SU-DHL-6 (cell line): ENCODE measurements at regions not wholly inside any gene's neighbourhood (a gene's known extent, or its start where the extent isn't known, plus 50 kb on each side); places are given as distances from the start of the nearest gene placed in this dataset.

ENCODE experiments used
- H2AFZ ChIP-seq: fragments of 200-600 bp; sonication (generic); 2 replicates; pipeline ENCODE4 v1.6.1; 2014; ENCODE audit warnings: low read depth, mild to moderate bottlenecking, moderate library complexity, mixed read lengths, antibody characterized with exemption, low read length; ENCODE audit not compliant: severe bottlenecking
- H3F3A ChIP-seq: fragments of 200-600 bp; shearing (Covaris generic); 2 replicates; pipeline ENCODE4 v1.6.0; 2016; ENCODE audit warnings: antibody characterized with exemption, mild to moderate bottlenecking; ENCODE audit not compliant: insufficient read depth
- H3K27ac ChIP-seq: fragments of 200-600 bp; sonication (generic); 2 replicates; pipeline ENCODE4 v1.5.1; 2016; ENCODE audit warnings: low read depth, mild to moderate bottlenecking, low read length, moderate library complexity, mixed read lengths
- H3K27me3 ChIP-seq: fragments of 200-600 bp; sonication (generic), shearing (Covaris generic); 2 replicates; pipeline ENCODE4 v1.6.0; 2014; ENCODE audit warnings: mild to moderate bottlenecking, low read length
- H3K36me3 ChIP-seq: fragments of 200-600 bp; sonication (generic); 2 replicates; pipeline ENCODE4 v1.6.1; 2014; ENCODE audit warnings: mild to moderate bottlenecking, low read length, mixed read lengths
- H3K4me2 ChIP-seq: fragments of 300-600, 200-600 bp; shearing (Covaris generic), sonication (generic); 2 replicates; pipeline ENCODE4 v1.6.0; 2014; ENCODE audit warnings: low read length, low read depth, mild to moderate bottlenecking; ENCODE audit not compliant: poor library complexity, severe bottlenecking
- H3K4me3 ChIP-seq: fragments of 200-600 bp; sonication (generic); 2 replicates; pipeline ENCODE4 v1.5.1; 2014; ENCODE audit warnings: antibody characterized with exemption, low read length, mild to moderate bottlenecking, mixed read lengths; ENCODE audit not compliant: insufficient read depth, poor library complexity, severe bottlenecking
- H3K79me2 ChIP-seq: fragments of 200-600 bp; sonication (generic); 2 replicates; pipeline ENCODE4 v1.6.1; 2014; ENCODE audit warnings: mild to moderate bottlenecking, low read length, moderate library complexity; ENCODE audit not compliant: insufficient read depth
- H3K9ac ChIP-seq: fragments of 200-600 bp; sonication (generic); 2 replicates; pipeline ENCODE4 v1.7.0; 2014; ENCODE audit warnings: mild to moderate bottlenecking, low read length
- H3K9me2 ChIP-seq: fragments of 200-600 bp; sonication (generic); replicated peaks from 2 replicates; pipeline ENCODE4 v1.6.1; 2014; ENCODE audit warnings: low read length; ENCODE audit not compliant: insufficient read depth
- H3K9me3 ChIP-seq: fragments of 200-600 bp; sonication (generic); 2 replicates; pipeline ENCODE4 v1.6.1; 2014; ENCODE audit warnings: low read length, mixed read lengths; ENCODE audit not compliant: insufficient read depth
- H4K20me1 ChIP-seq: fragments of 200-600 bp; sonication (generic); 2 replicates; pipeline ENCODE4 v1.6.1; 2014; ENCODE audit warnings: low read depth, mild to moderate bottlenecking, antibody characterized with exemption, low read length, moderate library complexity, mixed read lengths
- CTCF ChIP-seq: fragments of 200-600 bp; sonication (generic); IDR thresholded peaks from one replicate; pipeline ENCODE4 v1.5.1; 2017; ENCODE audit warnings: antibody characterized with exemption, mild to moderate bottlenecking, low read length, moderate library complexity; ENCODE audit not compliant: insufficient read depth, poor library complexity, severe bottlenecking
- EZH2phosphoT487 ChIP-seq: fragments of 200-600 bp; sonication (generic), shearing (Covaris generic); conservative IDR thresholded peaks from 2 replicates; pipeline ENCODE4 v1.6.1; 2018; ENCODE audit warnings: mild to moderate bottlenecking, antibody characterized with exemption, low read length, moderate library complexity, mixed read lengths

DNA sequence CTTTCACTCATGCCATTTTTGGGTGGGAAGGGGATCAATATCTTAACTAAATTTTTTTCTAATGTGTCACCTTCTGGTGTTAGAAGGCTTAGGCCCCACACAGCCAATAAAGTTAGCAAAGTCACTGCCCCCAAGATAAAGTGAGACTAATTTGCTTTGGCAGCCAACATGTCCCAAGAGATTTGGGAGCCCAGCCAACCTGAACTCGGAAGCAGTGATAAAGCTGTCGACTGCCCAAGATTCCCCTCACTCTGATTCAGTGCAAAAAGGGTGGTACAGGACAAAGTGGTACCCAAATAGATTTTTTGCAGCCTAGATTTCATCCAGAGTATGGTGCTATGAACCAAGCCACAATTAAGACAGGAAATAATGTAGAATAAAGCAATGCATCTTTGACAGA is 572.5 kb upstream of the ARRDC3 start:
- H3K36me3 ChIP-seq: no peaks in the 10 kb centered on the region
- H3K4me2 ChIP-seq: no peak overlapping the region
- no peaks in the 10 kb centered on the region for H3F3A ChIP-seq
- no peaks in the 10 kb centered on the region for H3K79me2 ChIP-seq
- no peak overlapping the region for H3K4me3 ChIP-seq
- no peak for TF ChIP-seq CTCF
- no peak for TF ChIP-seq EZH2phosphoT487
- no peaks in the 10 kb centered on the region for H3K9me2 ChIP-seq
- H3K9me3 ChIP-seq: no peaks in the 10 kb centered on the region
- no peaks in the 10 kb centered on the region for H4K20me1 ChIP-seq
- no peak overlapping the region for H3K9ac ChIP-seq
- no peaks in the 10 kb centered on the region for H3K27me3 ChIP-seq
- no peak overlapping the region for H2AFZ ChIP-seq
- H3K27ac ChIP-seq: no peak overlapping the region

GRCh38 chr5:91954136-91954535 is 571.0 kb upstream of the ARRDC3 start:
- Histone ChIP-seq H3K9ac (no peak overlapping the region), H3K27ac (no peak overlapping the region), H3K36me3 (no peaks in the 10 kb centered on the region), H4K20me1 (no peaks in the 10 kb centered on the region), H3K27me3 (no peaks in the 10 kb centered on the region), H3K4me2 (no peak overlapping the region), H3K4me3 (no peak overlapping the region), H3K79me2 (no peaks in the 10 kb centered on the region), H2AFZ (no peak overlapping the region), H3K9me3 (no peaks in the 10 kb centered on the region), H3F3A (no peaks in the 10 kb centered on the region), H3K9me2 (no peaks in the 10 kb centered on the region)
- TF ChIP-seq CTCF (no peak), EZH2phosphoT487 (no peak)

DNA sequence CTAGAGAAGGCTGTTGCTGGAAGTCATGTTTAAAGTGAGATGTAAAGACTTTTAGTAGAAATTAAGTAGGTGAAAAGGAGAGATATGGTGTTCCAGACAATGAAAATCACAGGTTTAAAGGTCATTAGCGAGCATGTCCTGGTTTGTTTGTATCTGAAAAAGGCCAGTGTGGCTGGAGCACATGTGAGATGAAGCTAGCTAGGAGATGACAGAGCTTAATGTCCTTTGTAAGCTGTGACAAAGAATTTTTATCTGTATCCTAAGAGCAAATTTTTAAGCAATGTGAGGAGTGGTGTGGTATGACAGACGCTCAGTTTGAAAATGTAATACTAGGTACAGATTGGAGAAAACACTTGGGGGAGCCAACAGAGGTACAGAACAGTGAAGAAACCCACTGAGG is 567.2 kb upstream of the ARRDC3 start:
- no peak overlapping the region for H2AFZ ChIP-seq
- H3K9me3 ChIP-seq: no peaks in the 10 kb centered on the region
- H3K27me3 ChIP-seq: no peaks in the 10 kb centered on the region
- no peaks in the 10 kb centered on the region for H3K9me2 ChIP-seq
- no peaks in the 10 kb centered on the region for H3K36me3 ChIP-seq
- no peak for TF ChIP-seq CTCF
- no peak for TF ChIP-seq EZH2phosphoT487
- no peaks in the 10 kb centered on the region for H3K79me2 ChIP-seq
- H3K4me3 ChIP-seq: no peak overlapping the region
- H3K9ac ChIP-seq: no peak overlapping the region
- no peak overlapping the region for H3K4me2 ChIP-seq
- no peaks in the 10 kb centered on the region for H3F3A ChIP-seq
- no peaks in the 10 kb centered on the region for H4K20me1 ChIP-seq
- no peak overlapping the region for H3K27ac ChIP-seq

GRCh38 chr5:91946870-91947269 is 563.8 kb upstream of the ARRDC3 start:
- Histone ChIP-seq H3K27ac (no peak overlapping the region), H3K79me2 (no peaks in the 10 kb centered on the region), H3K9ac (no peak overlapping the region), H2AFZ (no peak overlapping the region), H3K27me3 (no peaks in the 10 kb centered on the region), H4K20me1 (no peaks in the 10 kb centered on the region), H3K4me3 (no peak overlapping the region), H3K9me3 (no peaks in the 10 kb centered on the region), H3K36me3 (no peaks in the 10 kb centered on the region), H3K4me2 (no peak overlapping the region), H3F3A (no peaks in the 10 kb centered on the region), H3K9me2 (no peaks in the 10 kb centered on the region)
- TF ChIP-seq EZH2phosphoT487 (no peak), CTCF (no peak)
